Left forelimb (tissue), 1 donor: ENCODE measurements at regions not wholly inside any gene's neighbourhood (a gene's known extent, or its start where the extent isn't known, plus 50 kb on each side); places are given as distances from the start of the nearest gene placed in this dataset.
"Not testable (repeated sequence)": the region's sequence is repeated elsewhere in the genome, so short reads cannot be mapped to it uniquely, and the experiment has no call there.

Experiments used
- DNase-seq: peaks from one replicate; pipeline ENCODE4 v3.0.0-alpha.2; 2018; ENCODE audit warnings: low spot score

GRCh38 chr5:124179819-124180218 lies 566.6 kb downstream of the ZNF608 start:
- no peak for DNase-seq

- DNase-seq: no peak
These were observed 568.4 kb downstream of the ZNF608 start for GRCh38 chr5:124178050-124178449.

GRCh38 chr5:124176692-124177091 lies 569.7 kb downstream of the ZNF608 start:
- no peak for DNase-seq

- DNase-seq: no peak
These were observed 573.1 kb downstream of the ZNF608 start for GRCh38 chr5:124173386-124173785.

- no peak for DNase-seq
These were observed 573.9 kb downstream of the ZNF608 start for GRCh38 chr5:124172389-124173003.

GRCh38 chr5:124168093-124168492 lies 578.3 kb downstream of the ZNF608 start:
- not testable (repeated sequence) for DNase-seq

- no peak for DNase-seq
These were observed 583.5 kb downstream of the ZNF608 start for GRCh38 chr5:124162767-124163532.

- no peak for DNase-seq
These were observed 585.2 kb downstream of the ZNF608 start for GRCh38 chr5:124161266-124161665.

- no peak for DNase-seq
These were observed 586.2 kb downstream of the ZNF608 start for GRCh38 chr5:124160265-124160664.

GRCh38 chr5:124157320-124157719 lies 589.1 kb downstream of the ZNF608 start:
- DNase-seq: no peak

- DNase-seq: no peak
These were observed 589.9 kb downstream of the ZNF608 start for GRCh38 chr5:124156415-124156996.

- no peak for DNase-seq
These were observed 591.7 kb downstream of the ZNF608 start for GRCh38 chr5:124154714-124155113.

GRCh38 chr5:124153588-124153987 lies 592.9 kb downstream of the ZNF608 start:
- DNase-seq: no peak

- no peak for DNase-seq
These were observed 597.9 kb downstream of the ZNF608 start for GRCh38 chr5:124148574-124148973.

- no peak for DNase-seq
These were observed 606.4 kb downstream of the ZNF608 start for GRCh38 chr5:124140060-124140459.

- DNase-seq: no peak
These were observed 607.0 kb downstream of the ZNF608 start for GRCh38 chr5:124139477-124139876.

- no peak for DNase-seq
These were observed 609.8 kb downstream of the ZNF608 start for GRCh38 chr5:124136609-124137008.

- DNase-seq: no peak
These were observed 611.5 kb downstream of the ZNF608 start for GRCh38 chr5:124134941-124135340.

- no peak for DNase-seq
These were observed 613.0 kb downstream of the ZNF608 start for GRCh38 chr5:124133406-124133805.

- DNase-seq: no peak
These were observed 613.6 kb downstream of the ZNF608 start for GRCh38 chr5:124132843-124133242.

GRCh38 chr5:124131466-124131865 lies 615.0 kb downstream of the ZNF608 start:
- no peak for DNase-seq

GRCh38 chr5:124130816-124131215 lies 615.6 kb downstream of the ZNF608 start:
- DNase-seq: no peak

GRCh38 chr5:124128867-124129266 lies 616.9 kb downstream of the CSNK1G3 start:
- no peak for DNase-seq
